AG10803 (cell line): ENCODE measurements at regions not wholly inside any gene's neighbourhood (a gene's known extent, or its start where the extent isn't known, plus 50 kb on each side); places are given as distances from the start of the nearest gene placed in this dataset.
A peak's percentile ranks its signal among the peaks of the same experiment; 100 is the strongest.
"Not testable (repeated sequence)": the region's sequence is repeated elsewhere in the genome, so short reads cannot be mapped to it uniquely, and the experiment has no call there.

Experiments used
- DNase-seq: peaks from one replicate; pipeline ENCODE4 v3.0.0; 2010; ENCODE audit warnings: low read depth
- H3K4me3 ChIP-seq: 2 replicates; pipeline ENCODE4 v1.5.1; 2011; ENCODE audit warnings: mild to moderate bottlenecking, low read length, control low read depth
- CTCF ChIP-seq: conservative IDR thresholded peaks from 2 replicates; pipeline ENCODE4 v1.5.1; 2011; ENCODE audit warnings: mild to moderate bottlenecking, low read length, control low read depth, inconsistent platforms

GRCh38 chr1:206384029-206384807 is 86.1 kb upstream of the IKBKE start:
- peak; percentile 92 for DNase-seq
- TF ChIP-seq CTCF = peak; percentile 51
- not testable (repeated sequence) for H3K4me3 ChIP-seq

GRCh38 chr1:206384891-206385290 is 85.4 kb upstream of the IKBKE start:
- not testable (repeated sequence) for H3K4me3 ChIP-seq
- DNase-seq = peak; percentile 25

DNA sequence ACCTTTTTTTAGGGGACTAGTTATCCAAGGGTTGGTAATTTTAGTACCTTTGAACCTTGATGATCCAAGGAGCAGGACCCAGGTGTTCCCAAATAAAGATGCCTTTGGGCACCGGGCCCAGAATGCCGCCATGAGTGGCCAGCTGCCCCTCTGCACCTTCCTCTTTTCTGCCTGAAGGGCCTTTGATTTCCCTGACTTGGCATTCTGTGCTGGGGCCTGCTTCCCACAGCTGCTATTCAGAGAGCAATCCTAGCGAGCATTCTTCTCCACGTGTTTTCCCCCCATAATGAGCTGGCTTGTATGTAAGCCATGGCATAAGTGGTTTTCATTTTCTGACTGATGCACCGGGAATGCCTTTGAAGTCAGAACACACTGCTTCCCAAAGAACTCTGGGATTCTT is 82.6 kb upstream of the IKBKE start:
- DNase-seq, H3K4me3 ChIP-seq: not testable (repeated sequence)

- not testable (repeated sequence) for DNase-seq, H3K4me3 ChIP-seq
Measured at GRCh38 chr1:206391903-206392302, 78.4 kb upstream of the IKBKE start.

GRCh38 chr1:206397501-206397900 is 72.8 kb upstream of the IKBKE start:
- DNase-seq, H3K4me3 ChIP-seq: not testable (repeated sequence)

GRCh38 chr1:206398261-206398660 is 72.0 kb upstream of the IKBKE start:
- DNase-seq, H3K4me3 ChIP-seq: not testable (repeated sequence)

DNA sequence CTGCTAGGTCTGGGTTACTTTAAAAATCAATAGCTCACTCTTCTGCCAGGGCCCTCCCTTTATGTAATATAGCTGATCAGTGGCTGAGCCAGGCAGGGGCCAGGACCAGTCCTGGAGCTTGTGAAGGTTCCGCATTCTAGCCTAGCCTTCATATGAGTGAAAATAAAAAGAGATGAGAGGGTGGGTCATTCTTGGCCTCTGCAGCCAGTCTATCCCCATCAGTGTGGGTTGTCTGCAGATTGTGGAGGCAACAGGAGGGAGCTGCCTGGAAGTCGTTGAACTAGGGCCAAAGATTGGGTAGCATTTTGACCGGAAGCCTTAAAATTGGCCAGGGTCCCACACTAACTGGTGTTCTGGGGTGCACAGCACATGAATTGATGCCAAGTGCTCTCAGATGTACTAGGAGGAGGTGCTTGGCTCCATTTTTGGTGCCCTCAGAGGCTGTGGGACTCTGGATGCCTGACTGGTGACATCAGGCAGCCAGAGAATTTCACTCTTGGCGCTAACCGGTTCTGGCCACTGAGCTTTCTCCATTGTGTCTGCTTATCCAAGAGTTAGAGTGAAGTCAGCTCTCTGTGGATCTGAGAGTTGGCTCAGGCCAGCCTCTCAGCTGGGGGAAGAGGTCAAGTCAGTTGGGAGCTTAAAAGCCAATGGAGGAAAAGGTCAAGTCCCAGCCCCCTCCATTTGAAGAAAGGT is 66.5 kb upstream of the IKBKE start:
- H3K4me3 ChIP-seq, DNase-seq: not testable (repeated sequence)

DNA sequence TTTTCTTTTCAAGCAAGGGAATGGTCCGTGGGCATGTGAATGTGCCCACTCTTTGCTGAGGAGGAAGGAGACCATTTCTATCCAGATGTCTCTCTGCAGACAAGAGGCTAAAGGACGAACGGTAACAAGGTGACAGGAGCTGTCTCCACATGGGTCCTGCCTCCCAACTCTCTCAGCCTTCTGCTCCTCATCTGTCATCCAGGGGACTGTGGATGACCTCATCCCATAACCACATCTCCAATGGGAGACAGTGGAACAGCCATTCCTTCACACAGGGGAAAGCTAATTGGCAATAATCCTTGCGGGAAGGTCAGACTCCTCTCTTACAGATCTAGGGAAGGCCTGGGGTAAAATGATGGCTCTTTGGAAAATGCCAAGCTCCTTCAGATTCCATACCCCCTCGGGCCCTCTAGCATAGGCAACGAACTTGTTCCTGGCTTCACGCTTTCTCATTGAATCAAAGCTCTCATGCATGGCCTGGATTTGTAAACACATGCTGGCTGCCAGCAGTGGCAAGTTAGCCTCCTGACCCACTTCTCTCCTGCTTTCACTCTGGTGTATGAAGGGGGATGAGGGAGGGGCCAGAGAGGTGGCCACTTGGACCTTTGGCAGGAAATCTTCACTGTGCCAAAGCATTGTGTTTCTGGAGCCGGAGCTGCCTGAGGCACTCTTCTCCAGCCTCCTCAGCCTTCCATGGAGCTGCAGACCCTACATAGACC is 65.8 kb upstream of the IKBKE start:
- not testable (repeated sequence) for DNase-seq, H3K4me3 ChIP-seq

DNA sequence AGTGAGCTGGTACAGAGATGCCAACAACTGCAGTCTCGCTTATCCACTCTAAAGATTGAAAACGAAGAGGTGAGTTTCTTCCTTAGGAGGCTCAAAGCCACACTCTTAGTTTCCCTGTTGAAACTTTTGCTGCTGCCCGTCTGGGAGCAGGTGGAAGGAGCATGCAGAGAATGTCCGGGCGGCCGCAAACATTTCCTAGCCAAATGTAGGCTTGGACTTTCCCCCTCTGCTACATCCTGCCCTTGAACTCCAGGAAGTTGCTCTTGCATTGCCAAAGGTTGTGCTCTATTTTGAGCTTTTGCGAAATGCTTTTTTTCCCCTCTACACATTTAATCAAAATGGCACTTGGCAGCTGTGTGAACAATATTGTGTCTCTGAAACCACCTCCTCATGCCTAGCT is 65.0 kb upstream of the IKBKE start:
- not testable (repeated sequence) for DNase-seq, H3K4me3 ChIP-seq

- not testable (repeated sequence) for H3K4me3 ChIP-seq, DNase-seq
Measured at GRCh38 chr1:206408371-206409288, 61.6 kb upstream of the IKBKE start.

GRCh38 chr1:206411321-206411720 is 59.0 kb upstream of the IKBKE start:
- TF ChIP-seq CTCF = no peak
- DNase-seq = no peak

More at GRCh38 chr1:206411321-206411720, 59.0 kb upstream of the IKBKE start:
- H3K4me3 ChIP-seq = no peak overlapping the region
